HCT116 (cell line): ENCODE measurements at regions not wholly inside any gene's neighbourhood (a gene's known extent, or its start where the extent isn't known, plus 50 kb on each side); places are given as distances from the start of the nearest gene placed in this dataset.

Source experiments
- ATAC-seq: fragments of 200-7000 bp; cut with Tn5 transposase; 2 replicates; pipeline ENCODE4 v1.9.1; 2020; ENCODE audit warnings: mild to moderate bottlenecking, moderate library complexity
- BruUV-seq: library from RNA; stranded (reverse); fragments of 400-500 nt; replicated peaks from 2 replicates; lab custom pipeline; 2021; lab: Mats Ljungman, UMichigan
- CTCF ChIA-PET: fragments of 300-600 bp; sonication (Branson Sonifier 250); formaldehyde crosslinking; loops from one replicate; lab custom pipeline; 2021; ENCODE audit warnings: antibody characterized with exemption; lab: Charles Lee
- POLR2A ChIA-PET: fragments of 300-600, 350-600 bp; sonication (Branson Sonifier 250); formaldehyde crosslinking; loops from one replicate; lab custom pipeline; 2021; ENCODE audit warnings: antibody characterized with exemption; lab: Charles Lee
- RAD21 ChIA-PET, 2 experiments: fragments of 300-600 bp; sonication (Branson Sonifier 250); formaldehyde crosslinking; loops; one replicate each; lab custom pipeline; 2023; ENCODE audit warnings: low total read pairs in 2 of 2; ENCODE audit not compliant: uncharacterized antibody in 2 of 2, unreplicated experiment in 2 of 2, low non-redundant PET in 1 of 2; lab: Charles Lee
- DNase-seq: peaks from one replicate; pipeline ENCODE4 v3.0.0-alpha.2; 2010; ENCODE audit warnings: low read depth, low spot score
- H2AFZ ChIP-seq: fragments of 200-600 bp; shearing (Covaris generic), sonication (generic); 2 replicates; pipeline ENCODE4 v1.6.1; 2017; ENCODE audit warnings: low read depth, mixed run types, mixed read lengths, antibody characterized with exemption, low read length; ENCODE audit not compliant: poor library complexity, severe bottlenecking
- H3K27ac ChIP-seq: 2 replicates; pipeline ENCODE4 v1.5.1; 2012; ENCODE audit warnings: low read depth, low read length
- H3K27me3 ChIP-seq: fragments of 200-600 bp; sonication (generic); 2 replicates; pipeline ENCODE4 v1.6.1; 2016; ENCODE audit warnings: mixed run types, low read length, mixed read lengths; ENCODE audit not compliant: insufficient read depth
- H3K36me3 ChIP-seq, 2 experiments: fragments of 200-500 bp in 1 of 2; fragments of 200-600 bp in 1 of 2; sonication (Bioruptor generic) in 1 of 2; sonication (generic) in 1 of 2; 2 replicates each; pipeline versions ENCODE4 v1.5.1 to v1.6.1; 2014 to 2016; ENCODE audit warnings: low read length in 2 of 2, inconsistent platforms in 1 of 2, mixed read lengths in 1 of 2, mixed run types in 1 of 2; ENCODE audit not compliant: insufficient read depth in 2 of 2, control insufficient read depth in 1 of 2
- H3K4me1 ChIP-seq, 2 experiments: fragments of 200-600 bp in 1 of 2; sonication (generic) in 1 of 2; 2 replicates each; pipeline versions ENCODE4 v1.5.1 to v1.6.1; 2012 to 2017; ENCODE audit warnings: low read length in 2 of 2, inconsistent platforms in 1 of 2, mild to moderate bottlenecking in 1 of 2, mixed read lengths in 1 of 2, mixed run types in 1 of 2, moderate library complexity in 1 of 2; ENCODE audit not compliant: insufficient read depth in 2 of 2, control insufficient read depth in 1 of 2
- H3K4me2 ChIP-seq: fragments of 200-600 bp; sonication (generic); 2 replicates; pipeline ENCODE4 v1.6.1; 2017; ENCODE audit warnings: mixed run types, low read length, mixed read lengths
- H3K4me3 ChIP-seq, 2 experiments: fragments of 200-600 bp in 1 of 2; sonication (generic) in 1 of 2; replicated peaks in 1 of 2; 2 replicates each; pipeline ENCODE4 v1.5.1; 2011 to 2016; ENCODE audit warnings: low read length in 2 of 2, control low read depth in 1 of 2, low read depth in 1 of 2, mild to moderate bottlenecking in 1 of 2, mixed read lengths in 1 of 2, mixed run types in 1 of 2
- H3K79me2 ChIP-seq: fragments of 200-600 bp; sonication (generic); 2 replicates; pipeline ENCODE4 v1.6.1; 2017; ENCODE audit warnings: mild to moderate bottlenecking, mixed run types, low read length, moderate library complexity, mixed read lengths; ENCODE audit not compliant: insufficient read depth
- H3K9ac ChIP-seq: fragments of 200-600 bp; sonication (generic); 2 replicates; pipeline ENCODE4 v1.6.1; 2016; ENCODE audit warnings: low read length, mixed read lengths
- H3K9me2 ChIP-seq: fragments of 200-600 bp; sonication (generic), shearing (Covaris generic); 2 replicates; pipeline ENCODE4 v1.6.1; 2017; ENCODE audit warnings: mixed run types, mild to moderate bottlenecking, moderate library complexity; ENCODE audit not compliant: insufficient read depth
- H3K9me3 ChIP-seq, 2 experiments: fragments of 200-500 bp in 1 of 2; fragments of 200-600 bp in 1 of 2; sonication (Bioruptor generic) in 1 of 2; sonication (generic) in 1 of 2; 2 replicates each; pipeline ENCODE4 v1.6.1; 2014 to 2017; ENCODE audit warnings: low read length in 2 of 2, mixed read lengths in 2 of 2, inconsistent platforms in 1 of 2, low read depth in 1 of 2, mild to moderate bottlenecking in 1 of 2, mixed run types in 1 of 2, moderate library complexity in 1 of 2; ENCODE audit not compliant: control insufficient read depth in 1 of 2, insufficient read depth in 1 of 2
- H4K20me1 ChIP-seq: fragments of 200-600 bp; sonication (generic), shearing (Covaris generic); 2 replicates; pipeline ENCODE4 v1.6.1; 2017; ENCODE audit warnings: mixed run types, mild to moderate bottlenecking, moderate library complexity; ENCODE audit not compliant: insufficient read depth
- ATF3 ChIP-seq: IDR thresholded peaks from 2 replicates; pipeline ENCODE4 v1.6.1; 2012
- CBX3 ChIP-seq: IDR thresholded peaks from 2 replicates; pipeline ENCODE4 v1.6.1; 2012; ENCODE audit warnings: low read depth
- CEBPB ChIP-seq: IDR thresholded peaks from 2 replicates; pipeline ENCODE4 v1.6.1; 2012; ENCODE audit warnings: low read depth
- CTCF ChIP-seq, 3 experiments: fragments of 200-600 bp in 1 of 3; sonication (generic) in 1 of 3; IDR thresholded peaks in 2 of 3; conservative IDR thresholded peaks in 1 of 3; 2 replicates each; pipeline ENCODE4 v1.5.1; 2012 to 2017; ENCODE audit warnings: low read depth in 2 of 3, low read length in 2 of 3, antibody characterized with exemption in 1 of 3, borderline replicate concordance in 1 of 3, control low read depth in 1 of 3, mild to moderate bottlenecking in 1 of 3, mixed read lengths in 1 of 3, mixed run types in 1 of 3, moderate library complexity in 1 of 3; ENCODE audit not compliant: insufficient read depth in 1 of 3
- ELF1 ChIP-seq: IDR thresholded peaks from 2 replicates; pipeline ENCODE4 v1.6.1; 2012; ENCODE audit warnings: low read depth, borderline replicate concordance
- EZH2 ChIP-seq: fragments of 200-600 bp; sonication (generic); IDR thresholded peaks from 2 replicates; pipeline ENCODE4 v1.6.1; 2017; ENCODE audit warnings: antibody characterized with exemption, mixed run types
- JUND ChIP-seq: IDR thresholded peaks from 2 replicates; pipeline ENCODE4 v1.6.1; 2012
- POLR2A ChIP-seq: IDR thresholded peaks from 2 replicates; pipeline ENCODE4 v1.7.0; 2011; ENCODE audit warnings: borderline replicate concordance; ENCODE audit not compliant: insufficient read depth, insufficient read length; ENCODE audit errors: extremely low read depth
- POLR2AphosphoS5 ChIP-seq: IDR thresholded peaks from 2 replicates; pipeline ENCODE4 v1.6.1; 2011; ENCODE audit warnings: mild to moderate bottlenecking, low read depth, low read length, moderate library complexity
- RAD21 ChIP-seq: IDR thresholded peaks from 2 replicates; pipeline ENCODE4 v1.6.1; 2012; ENCODE audit warnings: low read depth, mild to moderate bottlenecking
- SP1 ChIP-seq: IDR thresholded peaks from 2 replicates; pipeline ENCODE4 v1.6.1; 2012; ENCODE audit warnings: low read depth
- YY1 ChIP-seq: IDR thresholded peaks from 2 replicates; pipeline ENCODE4 v1.6.1; 2011; ENCODE audit warnings: low read length, low read depth, moderate library complexity, mild to moderate bottlenecking; ENCODE audit not compliant: insufficient replicate concordance; ENCODE audit errors: extremely low read depth
- ZBTB33 ChIP-seq: IDR thresholded peaks from 2 replicates; pipeline ENCODE4 v1.6.1; 2011; ENCODE audit warnings: mild to moderate bottlenecking, low read length, moderate library complexity; ENCODE audit not compliant: insufficient replicate concordance; ENCODE audit errors: extremely low read depth
- ZFX ChIP-seq: fragments of 450-650 bp; IDR thresholded peaks from 2 replicates; pipeline ENCODE4 v1.6.1; 2017
- ZNF274 ChIP-seq: fragments of 200-500 bp; sonication (Bioruptor generic); IDR thresholded peaks from 2 replicates; pipeline ENCODE4 v1.6.1; 2014; ENCODE audit warnings: mild to moderate bottlenecking, low read depth, low read length, inconsistent platforms
- intact Hi-C: fragments of 100-400 bp; cut with micrococcal nuclease; formaldehyde crosslinking; loops from 2 replicates; pipeline ENCODE4 v1.10.0; 2022

- Histone ChIP-seq H3K79me2 (no peaks in the 10 kb centered on the region), H3K4me3 (no peak overlapping the region), H3K36me3 (no peaks in the 10 kb centered on the region), H2AFZ (no peak overlapping the region), H3K27ac (no peak overlapping the region), H3K9me3 (peaks cover 6 to 11% of the 10 kb centered on the region in 2 experiments; a peak in 2 of 4 replicates), H3K27me3 (no peaks in the 10 kb centered on the region), H3K4me2 (no peak overlapping the region), H3K4me1 (no peaks in the 10 kb centered on the region), H4K20me1 (no peaks in the 10 kb centered on the region), H3K9ac (no peak overlapping the region), H3K9me2 (no peaks in the 10 kb centered on the region)
- BruUV-seq = no TSS peak
- POLR2A ChIA-PET = no interaction called here
- intact Hi-C loops = no loop called here
- CTCF ChIA-PET = no interaction called here
- TF ChIP-seq SP1 (no peak), ATF3 (no peak), CBX3 (no peak), JUND (no peak), CEBPB (no peak), ELF1 (no peak), ZNF274 (no peak), EZH2 (no peak), POLR2AphosphoS5 (no peak), RAD21 (no peak), ZFX (no peak), POLR2A (no peak), ZBTB33 (no peak), CTCF (IDR thresholded peaks at IDR 0.05 in 2 of 3, conservative IDR thresholded peaks at IDR 0.05 in 1 of 3; ENCODE audit: borderline replicate concordance in 1 of 3, insufficient read depth in 1 of 3, low read depth in 2 of 3, low read length in 2 of 3) (no peak), YY1 (no peak)
- RAD21 ChIA-PET = no interaction called here
- ATAC-seq = no peak
- DNase-seq = no peak
Observed at GRCh38 chr14:26773906-26774593, 176.2 kb upstream of the NOVA1 start.
